ENCODE measurements at regions not wholly inside any gene's neighbourhood (a gene's known extent, or its start where the extent isn't known, plus 50 kb on each side); places are given as distances from the start of the nearest gene placed in this dataset.
"Not testable (repeated sequence)": the region's sequence is repeated elsewhere in the genome, so short reads cannot be mapped to it uniquely, and the experiment has no call there.

GRCh38 chr11:45410391-45411227, 124.5 kb upstream of the SYT13 start:
- TF ChIP-seq CTCF (IDR thresholded peaks at IDR 0.05), result no peak
- ATAC-seq (ENCODE audit: insufficient number of reproducible peaks, low FRiP score, low read depth), result no peak
- Histone ChIP-seq H3K27me3 (replicated peaks; ENCODE audit: insufficient read depth) (no peaks in the 10 kb centered on the region), H3K36me3 (no peaks in the 10 kb centered on the region), H3K27ac (no peak overlapping the region), H3K9me3 (no peaks in the 10 kb centered on the region), H3K4me1 (ENCODE audit: control insufficient read depth in 1 of 2, low read depth in 2 of 2) (peaks cover 0 to 10% of the 10 kb centered on the region in 2 donors), H3K4me3 (no peak overlapping the region)
- DNase-seq (ENCODE audit: low spot score), result no peak

GRCh38 chr11:45409587-45409986, 123.4 kb upstream of the SYT13 start:
- Histone ChIP-seq H3K36me3 (no peaks in the 10 kb centered on the region), H3K27me3 (replicated peaks; ENCODE audit: insufficient read depth) (no peaks in the 10 kb centered on the region)
- no peak for TF ChIP-seq CTCF (IDR thresholded peaks at IDR 0.05)

GRCh38 chr11:45407226-45407625, 121.1 kb upstream of the SYT13 start:
- Histone ChIP-seq H3K27ac (no peak overlapping the region), H3K4me3 (no peak overlapping the region), H3K4me1 (ENCODE audit: control insufficient read depth in 1 of 2, low read depth in 2 of 2) (peaks cover 0 to 10% of the 10 kb centered on the region in 2 donors), H3K36me3 (no peaks in the 10 kb centered on the region), H3K27me3 (replicated peaks; ENCODE audit: insufficient read depth) (no peaks in the 10 kb centered on the region), H3K9me3 (no peaks in the 10 kb centered on the region)
- no peak for DNase-seq (ENCODE audit: low spot score)
- no peak for ATAC-seq (ENCODE audit: insufficient number of reproducible peaks, low FRiP score, low read depth)
- TF ChIP-seq CTCF (IDR thresholded peaks at IDR 0.05), result no peak

More at GRCh38 chr11:45409587-45409986, 123.4 kb upstream of the SYT13 start:
- H3K4me1 ChIP-seq (ENCODE audit: control insufficient read depth in 1 of 2, low read depth in 2 of 2), result peaks cover 0 to 10% of the 10 kb centered on the region in 2 donors
- H3K4me3 ChIP-seq, result no peak overlapping the region
- no peak overlapping the region for H3K27ac ChIP-seq
- no peaks in the 10 kb centered on the region for H3K9me3 ChIP-seq
- ATAC-seq (ENCODE audit: insufficient number of reproducible peaks, low FRiP score, low read depth), result no peak
- no peak for DNase-seq (ENCODE audit: low spot score)

GRCh38 chr11:45405916-45406670, 120.0 kb upstream of the SYT13 start:
- ATAC-seq (ENCODE audit: insufficient number of reproducible peaks, low FRiP score, low read depth) (no peak), DNase-seq (ENCODE audit: low spot score) (no peak)
- Histone ChIP-seq H3K27ac (no peak overlapping the region), H3K4me1 (ENCODE audit: control insufficient read depth in 1 of 2, low read depth in 2 of 2) (no peaks in the 10 kb centered on the region), H3K9me3 (no peaks in the 10 kb centered on the region), H3K27me3 (replicated peaks; ENCODE audit: insufficient read depth) (no peaks in the 10 kb centered on the region), H3K36me3 (no peaks in the 10 kb centered on the region), H3K4me3 (no peak overlapping the region)
- peak; percentile 42 for TF ChIP-seq CTCF (IDR thresholded peaks at IDR 0.05)

- not testable (repeated sequence) for H3K27ac ChIP-seq; H3K36me3 ChIP-seq; DNase-seq (ENCODE audit: low spot score); ATAC-seq (ENCODE audit: insufficient number of reproducible peaks, low FRiP score, low read depth); H3K27me3 ChIP-seq (replicated peaks; ENCODE audit: insufficient read depth); H3K4me3 ChIP-seq; H3K4me1 ChIP-seq (ENCODE audit: control insufficient read depth in 1 of 2, low read depth in 2 of 2); H3K9me3 ChIP-seq
These were observed 117.4 kb upstream of the SYT13 start for GRCh38 chr11:45403521-45403920.
